Medulla oblongata (tissue), 1 donor: ENCODE measurements at regions not wholly inside any gene's neighbourhood (a gene's known extent, or its start where the extent isn't known, plus 50 kb on each side); places are given as distances from the start of the nearest gene placed in this dataset.
"Not testable (repeated sequence)": the region's sequence is repeated elsewhere in the genome, so short reads cannot be mapped to it uniquely, and the experiment has no call there.

ENCODE experiments used
- DNase-seq: peaks from one replicate; pipeline ENCODE4 v3.0.0-alpha.2; 2015; ENCODE audit errors: extremely low spot score

GRCh38 chr1:117314951-117315350 lies 52.3 kb upstream of the MAN1A2 start:
- DNase-seq = not testable (repeated sequence)

GRCh38 chr1:117313555-117313954 lies 53.7 kb upstream of the MAN1A2 start:
- DNase-seq = no peak

GRCh38 chr1:117312453-117313138 lies 54.7 kb upstream of the MAN1A2 start:
- no peak for DNase-seq

- no peak for DNase-seq
These were observed 58.8 kb upstream of the MAN1A2 start for GRCh38 chr1:117308311-117308916.

- DNase-seq = no peak
These were observed 65.3 kb upstream of the MAN1A2 start for GRCh38 chr1:117301901-117302300.

- DNase-seq = not testable (repeated sequence)
These were observed 67.1 kb upstream of the MAN1A2 start for GRCh38 chr1:117300183-117300582.

GRCh38 chr1:117295001-117295400 lies 72.2 kb upstream of the MAN1A2 start:
- DNase-seq = no peak

GRCh38 chr1:117290890-117291289 lies 76.4 kb upstream of the MAN1A2 start:
- no peak for DNase-seq

GRCh38 chr1:117289316-117289870 lies 77.9 kb upstream of the MAN1A2 start:
- DNase-seq = no peak

GRCh38 chr1:117286562-117286961 lies 75.8 kb upstream of the VTCN1 start:
- DNase-seq = no peak

GRCh38 chr1:117286145-117286544 lies 75.4 kb upstream of the VTCN1 start:
- DNase-seq = no peak

GRCh38 chr1:117284399-117285215 lies 73.9 kb upstream of the VTCN1 start:
- DNase-seq = peak; percentile 84

- DNase-seq = no peak
These were observed 67.8 kb upstream of the VTCN1 start for GRCh38 chr1:117278531-117278930.

GRCh38 chr1:117275055-117275454 lies 64.3 kb upstream of the VTCN1 start:
- no peak for DNase-seq

- no peak for DNase-seq
These were observed 61.2 kb upstream of the VTCN1 start for GRCh38 chr1:117271959-117272358.

GRCh38 chr1:117271129-117271528 lies 60.4 kb upstream of the VTCN1 start:
- no peak for DNase-seq

- DNase-seq = no peak
These were observed 60.0 kb upstream of the VTCN1 start for GRCh38 chr1:117270679-117271078.

- DNase-seq = no peak
These were observed 58.1 kb upstream of the VTCN1 start for GRCh38 chr1:117268535-117269455.

- no peak for DNase-seq
These were observed 56.6 kb upstream of the VTCN1 start for GRCh38 chr1:117267232-117267774.

GRCh38 chr1:117262976-117263375 lies 52.2 kb upstream of the VTCN1 start:
- DNase-seq = no peak

GRCh38 chr1:117261424-117261785 lies 50.7 kb upstream of the VTCN1 start:
- no peak for DNase-seq
